ENCODE measurements at regions not wholly inside any gene's neighbourhood (a gene's known extent, or its start where the extent isn't known, plus 50 kb on each side); places are given as distances from the start of the nearest gene placed in this dataset.

DNA sequence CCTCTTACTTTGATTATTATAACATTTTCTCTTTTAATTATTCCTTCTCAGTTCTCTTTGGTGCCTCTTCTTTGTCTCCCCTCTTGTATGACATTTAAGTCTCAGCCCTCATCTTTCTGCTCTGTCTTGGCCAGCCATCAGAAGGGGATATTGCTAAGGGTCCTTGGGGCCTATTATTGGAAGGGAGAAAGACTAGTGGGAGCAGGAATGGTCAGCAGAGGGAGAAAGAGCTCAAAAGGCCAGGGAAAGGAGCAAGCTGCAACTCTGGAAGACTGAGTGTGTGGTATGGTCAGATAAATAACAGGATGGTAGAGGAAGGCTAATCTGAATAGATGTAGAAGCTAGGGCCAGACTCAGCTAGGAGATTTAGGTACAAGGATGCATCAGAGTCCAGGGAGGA, 336.9 kb downstream of the TDRD3 start:
- DNase-seq (ENCODE audit: low read depth), result no peak
- TF ChIP-seq, protein P1, sequence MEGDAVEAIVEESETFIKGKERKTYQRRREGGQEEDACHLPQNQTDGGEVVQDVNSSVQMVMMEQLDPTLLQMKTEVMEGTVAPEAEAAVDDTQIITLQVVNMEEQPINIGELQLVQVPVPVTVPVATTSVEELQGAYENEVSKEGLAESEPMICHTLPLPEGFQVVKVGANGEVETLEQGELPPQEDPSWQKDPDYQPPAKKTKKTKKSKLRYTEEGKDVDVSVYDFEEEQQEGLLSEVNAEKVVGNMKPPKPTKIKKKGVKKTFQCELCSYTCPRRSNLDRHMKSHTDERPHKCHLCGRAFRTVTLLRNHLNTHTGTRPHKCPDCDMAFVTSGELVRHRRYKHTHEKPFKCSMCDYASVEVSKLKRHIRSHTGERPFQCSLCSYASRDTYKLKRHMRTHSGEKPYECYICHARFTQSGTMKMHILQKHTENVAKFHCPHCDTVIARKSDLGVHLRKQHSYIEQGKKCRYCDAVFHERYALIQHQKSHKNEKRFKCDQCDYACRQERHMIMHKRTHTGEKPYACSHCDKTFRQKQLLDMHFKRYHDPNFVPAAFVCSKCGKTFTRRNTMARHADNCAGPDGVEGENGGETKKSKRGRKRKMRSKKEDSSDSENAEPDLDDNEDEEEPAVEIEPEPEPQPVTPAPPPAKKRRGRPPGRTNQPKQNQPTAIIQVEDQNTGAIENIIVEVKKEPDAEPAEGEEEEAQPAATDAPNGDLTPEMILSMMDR (conservative IDR thresholded peaks at IDR 0.05; ENCODE audit: low read depth, low read length), result no peak
- H3K4me3 ChIP-seq (ENCODE audit: low read depth, low read length), result no peak overlapping the region

DNA sequence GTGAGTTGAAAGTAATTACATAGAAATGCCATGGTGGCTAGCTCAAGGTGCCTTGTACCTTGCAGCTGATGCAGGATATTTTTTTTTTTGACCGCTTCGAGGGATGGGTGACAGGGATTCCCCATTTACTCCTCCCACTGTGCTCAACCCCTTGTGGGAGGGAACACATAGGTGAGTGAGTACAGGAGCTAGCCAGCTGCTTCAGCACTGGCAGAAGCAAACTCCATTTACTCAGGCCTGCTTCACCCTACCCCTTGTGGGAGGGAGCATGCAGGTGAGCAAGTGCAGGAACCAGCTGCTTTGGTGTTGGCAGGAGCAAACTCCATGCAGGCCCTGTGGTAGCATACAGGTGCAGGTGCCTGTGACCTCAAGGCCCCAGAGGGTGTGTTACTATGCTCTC, 330.1 kb downstream of the TDRD3 start:
- DNase-seq (ENCODE audit: low read depth), result no peak
- no peak overlapping the region for H3K4me3 ChIP-seq (ENCODE audit: low read depth, low read length)
- TF ChIP-seq, protein P1 (conservative IDR thresholded peaks at IDR 0.05; ENCODE audit: low read depth, low read length), result no peak

DNA sequence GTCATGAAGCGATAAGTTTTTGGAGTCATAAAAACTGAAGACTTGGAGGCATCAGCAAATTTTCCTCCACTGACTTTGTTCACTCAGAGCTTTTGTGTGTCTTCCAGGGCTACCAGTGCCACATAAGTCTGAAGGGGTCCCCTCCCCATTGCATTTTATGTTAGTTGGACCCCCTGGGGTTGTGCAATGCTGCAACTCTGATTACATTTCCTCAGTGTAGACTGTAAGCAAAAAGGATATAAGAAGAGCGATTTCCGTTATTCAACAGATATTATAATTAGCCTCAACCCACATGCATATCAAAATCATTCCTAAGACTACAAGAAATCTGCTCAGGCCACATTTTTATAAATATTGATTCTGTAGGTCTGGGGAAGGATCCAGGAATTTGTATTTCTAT, 324.0 kb downstream of the TDRD3 start:
- DNase-seq (ENCODE audit: low read depth), result no peak
- H3K4me3 ChIP-seq (ENCODE audit: low read depth, low read length), result no peak overlapping the region
- TF ChIP-seq, protein P1 (conservative IDR thresholded peaks at IDR 0.05; ENCODE audit: low read depth, low read length), result no peak

DNA sequence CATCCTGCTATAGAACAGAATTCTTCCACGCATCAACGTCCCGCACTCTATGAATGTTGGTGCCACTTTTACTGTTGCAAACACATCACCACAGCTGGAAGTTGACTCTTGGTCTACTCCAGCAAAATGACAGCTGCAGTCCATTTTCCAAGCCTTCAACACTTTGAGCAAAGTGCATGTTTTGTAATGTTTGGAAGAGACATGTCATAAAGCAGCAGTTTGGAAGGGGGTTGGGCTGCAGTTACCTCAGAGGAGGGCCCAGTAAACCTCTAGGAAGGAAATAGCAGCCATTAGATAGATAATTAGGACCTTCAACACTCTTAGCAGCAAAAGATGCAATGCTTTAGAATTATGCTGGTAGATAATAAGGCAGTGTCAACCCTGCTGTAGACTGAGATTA, 323.6 kb downstream of the TDRD3 start:
- no peak overlapping the region for H3K4me3 ChIP-seq (ENCODE audit: low read depth, low read length)
- TF ChIP-seq, protein P1 (conservative IDR thresholded peaks at IDR 0.05; ENCODE audit: low read depth, low read length), result no peak
- DNase-seq (ENCODE audit: low read depth), result no peak

DNA sequence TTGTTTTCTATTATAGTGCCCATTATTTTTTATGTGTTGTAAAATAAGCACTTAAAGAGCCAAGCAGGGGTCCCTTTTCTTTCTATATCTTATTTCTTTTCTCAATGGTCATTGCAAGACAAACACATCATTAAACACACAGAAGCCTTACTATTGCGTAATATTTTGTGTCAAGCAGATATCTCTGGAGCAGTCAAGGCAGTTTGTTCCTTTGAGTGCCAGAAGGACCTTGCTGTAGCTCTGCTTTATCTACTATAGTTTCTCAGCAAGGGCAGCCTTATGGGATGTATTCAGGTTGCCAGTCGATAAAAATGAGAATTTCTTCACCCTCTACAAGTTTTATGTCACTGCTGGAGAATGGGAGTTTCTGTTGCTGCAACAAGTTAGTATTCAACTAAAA, 319.3 kb downstream of the TDRD3 start:
- H3K4me3 ChIP-seq (ENCODE audit: low read depth, low read length), result no peak overlapping the region
- DNase-seq (ENCODE audit: low read depth), result no peak
- TF ChIP-seq, protein P1 (conservative IDR thresholded peaks at IDR 0.05; ENCODE audit: low read depth, low read length), result no peak

DNA sequence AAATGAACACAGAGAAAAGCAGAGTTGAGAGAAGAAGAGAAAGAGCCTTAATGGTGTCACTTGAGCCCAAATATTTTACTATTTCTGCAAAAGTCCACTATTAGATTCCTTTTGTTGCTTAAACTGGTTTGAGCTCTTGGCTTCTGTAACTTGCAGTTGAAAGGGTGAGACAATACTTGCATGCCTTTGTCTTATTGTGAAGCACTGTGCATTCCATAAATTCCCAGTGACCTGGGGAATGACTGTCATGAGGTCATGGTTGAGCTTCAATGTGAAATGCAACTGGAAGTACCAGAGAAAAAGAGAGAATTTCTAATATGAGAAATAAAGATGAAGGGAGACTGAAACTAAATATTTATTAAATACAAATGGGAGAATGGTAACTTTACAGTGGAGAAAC, 310.9 kb downstream of the TDRD3 start:
- no peak for DNase-seq (ENCODE audit: low read depth)
- TF ChIP-seq, protein P1 (conservative IDR thresholded peaks at IDR 0.05; ENCODE audit: low read depth, low read length), result no peak
- H3K4me3 ChIP-seq (ENCODE audit: low read depth, low read length), result no peak overlapping the region

DNA sequence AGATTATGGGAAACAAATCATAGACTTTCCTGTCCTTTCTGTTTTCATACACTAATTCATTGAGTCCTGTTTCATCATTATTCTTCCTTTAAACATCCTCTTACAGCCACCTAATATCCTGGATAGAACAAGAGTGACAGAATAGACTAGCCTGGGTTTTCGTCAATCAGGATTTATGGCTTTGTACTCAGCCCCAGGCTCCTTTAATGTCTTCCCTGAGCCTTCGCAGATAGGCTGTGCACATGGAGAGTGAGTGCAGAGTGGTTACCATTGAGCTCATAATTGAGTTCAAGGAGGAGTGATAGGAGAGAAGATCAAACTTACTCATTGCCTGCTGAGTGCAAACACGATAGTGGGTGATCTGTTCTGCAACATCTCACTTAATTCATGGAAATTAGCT, 304.9 kb downstream of the TDRD3 start:
- TF ChIP-seq, protein P1 (conservative IDR thresholded peaks at IDR 0.05; ENCODE audit: low read depth, low read length), result no peak

More for the DNA sequence above, 304.9 kb downstream of the TDRD3 start:
- no peak for DNase-seq (ENCODE audit: low read depth)
- H3K4me3 ChIP-seq (ENCODE audit: low read depth, low read length), result no peak overlapping the region

Measured in choroid plexus epithelial cell (primary cell).